ENCODE measurements at regions not wholly inside any gene's neighbourhood (a gene's known extent, or its start where the extent isn't known, plus 50 kb on each side); places are given as distances from the start of the nearest gene placed in this dataset.

GRCh38 chr5:74009502-74009901 is 383.5 kb downstream of the ARHGEF28 start:
- no peak overlapping the region for H3K4me3 ChIP-seq (ENCODE audit: low read depth, low read length)
- H3K36me3 ChIP-seq (ENCODE audit: control insufficient read depth, insufficient read depth, low read length) = no peaks in the 10 kb centered on the region
- H3K27me3 ChIP-seq (ENCODE audit: control insufficient read depth, insufficient read depth, low read length) = no peaks in the 10 kb centered on the region
- no peak for TF ChIP-seq CTCF (IDR thresholded peaks at IDR 0.05; ENCODE audit: insufficient read depth, low read length, poor library complexity, severe bottlenecking)
- DNase-seq (ENCODE audit: low read depth) = no peak

- TF ChIP-seq CTCF (IDR thresholded peaks at IDR 0.05; ENCODE audit: insufficient read depth, low read length, poor library complexity, severe bottlenecking) = no peak
- Histone ChIP-seq H3K27me3 (ENCODE audit: control insufficient read depth, insufficient read depth, low read length) (no peaks in the 10 kb centered on the region), H3K4me3 (ENCODE audit: low read depth, low read length) (no peak overlapping the region), H3K36me3 (ENCODE audit: control insufficient read depth, insufficient read depth, low read length) (no peaks in the 10 kb centered on the region)
- DNase-seq (ENCODE audit: low read depth) = no peak
Observed at GRCh38 chr5:74007193-74007592, 381.2 kb downstream of the ARHGEF28 start.

GRCh38 chr5:73999297-73999696 is 373.3 kb downstream of the ARHGEF28 start:
- Histone ChIP-seq H3K36me3 (ENCODE audit: control insufficient read depth, insufficient read depth, low read length) (no peaks in the 10 kb centered on the region), H3K4me3 (ENCODE audit: low read depth, low read length) (no peak overlapping the region), H3K27me3 (ENCODE audit: control insufficient read depth, insufficient read depth, low read length) (no peaks in the 10 kb centered on the region)
- no peak for DNase-seq (ENCODE audit: low read depth)
- no peak for TF ChIP-seq CTCF (IDR thresholded peaks at IDR 0.05; ENCODE audit: insufficient read depth, low read length, poor library complexity, severe bottlenecking)

- no peaks in the 10 kb centered on the region for H3K27me3 ChIP-seq (ENCODE audit: control insufficient read depth, insufficient read depth, low read length)
- TF ChIP-seq CTCF (IDR thresholded peaks at IDR 0.05; ENCODE audit: insufficient read depth, low read length, poor library complexity, severe bottlenecking) = no peak
- H3K4me3 ChIP-seq (ENCODE audit: low read depth, low read length) = no peak overlapping the region
- no peaks in the 10 kb centered on the region for H3K36me3 ChIP-seq (ENCODE audit: control insufficient read depth, insufficient read depth, low read length)
- peak; percentile 4 for DNase-seq (ENCODE audit: low read depth)
Observed at GRCh38 chr5:73998489-73998888, 372.5 kb downstream of the ARHGEF28 start.

GRCh38 chr5:73997960-73998359 is 372.0 kb downstream of the ARHGEF28 start:
- no peak for TF ChIP-seq CTCF (IDR thresholded peaks at IDR 0.05; ENCODE audit: insufficient read depth, low read length, poor library complexity, severe bottlenecking)
- Histone ChIP-seq H3K27me3 (ENCODE audit: control insufficient read depth, insufficient read depth, low read length) (no peaks in the 10 kb centered on the region), H3K36me3 (ENCODE audit: control insufficient read depth, insufficient read depth, low read length) (no peaks in the 10 kb centered on the region), H3K4me3 (ENCODE audit: low read depth, low read length) (no peak overlapping the region)
- DNase-seq (ENCODE audit: low read depth) = peak; percentile 9

GRCh38 chr5:73996151-73996755 is 370.3 kb downstream of the ARHGEF28 start:
- DNase-seq (ENCODE audit: low read depth) = peak; percentile 1
- Histone ChIP-seq H3K27me3 (ENCODE audit: control insufficient read depth, insufficient read depth, low read length) (no peaks in the 10 kb centered on the region), H3K4me3 (ENCODE audit: low read depth, low read length) (no peak overlapping the region), H3K36me3 (ENCODE audit: control insufficient read depth, insufficient read depth, low read length) (no peaks in the 10 kb centered on the region)
- no peak for TF ChIP-seq CTCF (IDR thresholded peaks at IDR 0.05; ENCODE audit: insufficient read depth, low read length, poor library complexity, severe bottlenecking)
